ENCODE measurements at regions not wholly inside any gene's neighbourhood (a gene's known extent, or its start where the extent isn't known, plus 50 kb on each side); places are given as distances from the start of the nearest gene placed in this dataset.

GRCh38 chr3:168990621-168991020, 672.9 kb downstream of the MECOM start:
- H3K27ac ChIP-seq = no peak overlapping the region
- H3K27me3 ChIP-seq = no peaks in the 10 kb centered on the region
- TF ChIP-seq POLR2A (IDR thresholded peaks at IDR 0.05) (no peak), CTCF (IDR thresholded peaks at IDR 0.05) (no peak)
- H3K36me3 ChIP-seq (ENCODE audit: low read depth, missing control alignments) = no peaks in the 10 kb centered on the region
- H3K4me3 ChIP-seq = no peak overlapping the region
- H3K9me3 ChIP-seq = no peaks in the 10 kb centered on the region
- intact Hi-C loops (cut with DNase I; ENCODE audit: low total_unique reads) = no loop called here
- WGBS, 2 donors = 86 to 88% methylated on average over 3 of the region's 3 CpGs
- H3K4me1 ChIP-seq = no peaks in the 10 kb centered on the region
- DNase-seq = no peak

GRCh38 chr3:168990134-168990533, 673.4 kb downstream of the MECOM start:
- intact Hi-C loops (cut with DNase I; ENCODE audit: low total_unique reads) = no loop called here
- Histone ChIP-seq H3K4me1 (no peaks in the 10 kb centered on the region), H3K4me3 (no peak overlapping the region), H3K27ac (no peak overlapping the region), H3K36me3 (ENCODE audit: low read depth, missing control alignments) (no peaks in the 10 kb centered on the region), H3K9me3 (no peaks in the 10 kb centered on the region), H3K27me3 (no peaks in the 10 kb centered on the region)
- TF ChIP-seq CTCF (IDR thresholded peaks at IDR 0.05) (no peak), POLR2A (IDR thresholded peaks at IDR 0.05) (no peak)
- WGBS, 2 donors = 34 to 56% methylated on average over 2 of the region's 2 CpGs
- DNase-seq = no peak

GRCh38 chr3:168989396-168989795, 674.1 kb downstream of the MECOM start:
- intact Hi-C loops (cut with DNase I; ENCODE audit: low total_unique reads) = no loop called here
- H3K4me3 ChIP-seq = no peak overlapping the region
- H3K27me3 ChIP-seq = no peaks in the 10 kb centered on the region
- H3K9me3 ChIP-seq = no peaks in the 10 kb centered on the region
- no peaks in the 10 kb centered on the region for H3K36me3 ChIP-seq (ENCODE audit: low read depth, missing control alignments)
- DNase-seq = no peak
- TF ChIP-seq CTCF (IDR thresholded peaks at IDR 0.05) (no peak), POLR2A (IDR thresholded peaks at IDR 0.05) (no peak)
- H3K27ac ChIP-seq = no peak overlapping the region
- 75 to 79% methylated on average over 5 of the region's 5 CpGs for WGBS, 2 donors
- H3K4me1 ChIP-seq = no peaks in the 10 kb centered on the region

DNA sequence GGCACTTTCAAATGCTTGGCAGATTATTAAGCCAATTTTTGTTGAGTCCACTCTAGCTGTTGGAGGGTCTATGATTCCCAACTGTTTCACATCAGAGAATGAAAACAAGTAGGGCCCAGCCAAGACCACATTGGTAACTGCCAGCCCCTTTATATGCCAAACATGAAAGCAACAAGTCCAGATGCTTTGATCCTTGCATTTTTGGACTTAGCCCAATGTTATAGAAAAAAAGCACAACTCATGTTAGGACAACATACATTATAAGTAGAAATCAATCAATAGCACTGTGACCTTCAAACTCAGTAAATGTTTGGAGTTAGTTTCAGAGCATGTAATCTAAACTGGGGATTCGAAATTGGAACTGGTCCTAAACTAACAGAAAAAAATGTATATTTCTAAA, 674.7 kb downstream of the MECOM start:
- 83 to 87% methylated on average over 1 of the region's 1 CpG for WGBS, 2 donors
- H3K9me3 ChIP-seq = no peaks in the 10 kb centered on the region
- intact Hi-C loops (cut with DNase I; ENCODE audit: low total_unique reads) = no loop called here
- H3K36me3 ChIP-seq (ENCODE audit: low read depth, missing control alignments) = no peaks in the 10 kb centered on the region
- H3K4me3 ChIP-seq = no peak overlapping the region
- TF ChIP-seq POLR2A (IDR thresholded peaks at IDR 0.05) (no peak), CTCF (IDR thresholded peaks at IDR 0.05) (no peak)
- no peak for DNase-seq
- no peaks in the 10 kb centered on the region for H3K4me1 ChIP-seq
- no peak overlapping the region for H3K27ac ChIP-seq
- H3K27me3 ChIP-seq = no peaks in the 10 kb centered on the region

GRCh38 chr3:168984872-168985271, 678.6 kb downstream of the MECOM start:
- no peak for DNase-seq
- H3K27ac ChIP-seq = no peak overlapping the region
- TF ChIP-seq CTCF (IDR thresholded peaks at IDR 0.05) (no peak), POLR2A (IDR thresholded peaks at IDR 0.05) (no peak)
- intact Hi-C loops (cut with DNase I; ENCODE audit: low total_unique reads) = no loop called here
- H3K4me1 ChIP-seq = no peaks in the 10 kb centered on the region
- H3K4me3 ChIP-seq = no peak overlapping the region
- H3K27me3 ChIP-seq = no peaks in the 10 kb centered on the region
- H3K9me3 ChIP-seq = no peaks in the 10 kb centered on the region
- no peaks in the 10 kb centered on the region for H3K36me3 ChIP-seq (ENCODE audit: low read depth, missing control alignments)
- 72 to 81% methylated on average over 1 of the region's 1 CpG for WGBS, 2 donors

All from testis (tissue), 2 donors.